HG03103 (cell line): ENCODE measurements at regions not wholly inside any gene's neighbourhood (a gene's known extent, or its start where the extent isn't known, plus 50 kb on each side); places are given as distances from the start of the nearest gene placed in this dataset.
"Not testable (repeated sequence)": the region's sequence is repeated elsewhere in the genome, so short reads cannot be mapped to it uniquely, and the experiment has no call there.

Source experiments
- ATAC-seq: cut with Tn5 transposase; IDR thresholded peaks from one replicate; pipeline ENCODE4 v1.9.1; 2021; ENCODE audit warnings: low read depth; ENCODE audit not compliant: unreplicated experiment

DNA sequence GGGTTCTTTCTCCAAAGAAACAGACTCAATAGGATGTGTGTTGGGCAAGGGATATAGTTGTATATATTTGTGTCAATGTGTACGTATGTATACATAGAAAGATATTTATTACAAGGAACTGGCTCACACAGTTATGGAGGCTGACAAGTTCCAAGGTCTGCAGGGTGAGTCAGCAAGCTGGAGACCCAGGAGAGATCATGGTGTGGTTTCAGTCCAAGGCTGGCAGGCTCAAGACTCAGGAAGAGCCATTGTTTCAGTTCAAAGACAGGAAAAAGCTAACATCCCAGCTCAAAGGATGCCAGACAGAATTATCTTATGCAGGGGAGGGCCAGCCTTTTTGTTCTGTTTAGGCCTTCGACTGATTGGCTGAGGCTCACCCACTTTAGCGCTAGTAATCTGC is 89.9 kb upstream of the RALGAPA2 start:
- no peak for ATAC-seq

DNA sequence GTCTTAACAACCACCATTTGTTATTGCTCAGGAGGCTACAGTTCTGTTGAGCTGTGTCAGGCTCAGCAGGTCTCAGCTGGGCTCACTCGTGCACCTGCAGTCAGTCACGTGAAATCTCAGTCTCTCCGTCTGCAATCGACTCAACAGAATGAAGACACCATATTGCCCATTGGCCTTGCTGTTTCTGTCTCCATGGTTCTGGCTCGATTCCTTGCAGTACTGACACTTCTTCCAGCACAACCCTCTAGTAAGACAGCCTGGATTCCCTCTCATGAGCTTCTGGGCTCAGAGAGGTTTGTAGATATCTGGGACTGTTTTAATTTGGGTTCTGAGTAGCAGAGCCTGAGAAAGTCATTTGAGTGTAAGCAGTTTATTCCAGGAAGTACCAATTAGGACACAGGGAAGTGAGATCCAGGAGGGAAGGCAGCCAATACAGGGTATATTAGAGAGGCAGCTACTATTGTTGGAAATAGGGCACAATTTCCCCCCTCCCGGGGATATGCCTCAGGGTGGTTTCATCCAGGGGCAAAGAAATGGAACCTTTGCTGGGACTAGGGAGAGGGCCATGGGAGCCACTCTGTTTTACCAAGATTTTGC is 87.4 kb upstream of the RALGAPA2 start:
- no peak for ATAC-seq

DNA sequence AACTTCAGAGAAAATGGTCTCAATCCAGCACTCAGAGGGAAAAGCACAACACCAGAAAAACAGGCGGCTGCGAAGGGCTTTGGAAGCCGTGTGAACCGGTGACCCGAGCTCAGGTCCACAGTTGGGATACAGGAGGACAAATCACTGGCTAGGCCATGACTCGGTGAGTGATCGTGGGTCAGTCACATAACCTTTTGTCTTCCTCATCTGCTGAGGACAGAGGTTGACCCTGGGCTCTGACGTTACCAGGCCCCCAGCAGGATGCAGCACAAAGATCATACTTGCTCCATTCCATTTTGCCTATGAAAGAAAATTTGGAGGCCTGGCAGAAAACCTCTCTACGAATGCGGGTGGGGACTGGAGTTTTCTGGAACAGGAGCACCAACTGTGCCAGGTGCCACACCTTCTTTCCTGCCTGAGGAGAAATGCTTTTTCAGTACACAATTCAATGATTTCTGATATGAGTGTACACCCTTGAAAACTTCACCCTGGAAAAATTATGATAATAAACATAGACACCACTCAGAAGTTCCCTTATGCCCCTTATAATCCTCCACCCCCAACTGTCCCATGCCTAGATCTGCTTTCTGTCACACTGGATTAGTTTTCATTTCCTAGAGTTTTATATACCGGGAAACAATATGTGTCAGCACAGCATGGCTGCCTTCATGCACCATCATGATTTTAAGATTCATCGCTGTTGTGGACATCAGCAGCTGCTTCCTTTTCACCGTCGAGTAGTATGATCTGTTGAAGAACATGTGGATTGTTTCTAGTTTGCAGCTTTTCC is 85.3 kb upstream of the RALGAPA2 start:
- ATAC-seq: no peak

DNA sequence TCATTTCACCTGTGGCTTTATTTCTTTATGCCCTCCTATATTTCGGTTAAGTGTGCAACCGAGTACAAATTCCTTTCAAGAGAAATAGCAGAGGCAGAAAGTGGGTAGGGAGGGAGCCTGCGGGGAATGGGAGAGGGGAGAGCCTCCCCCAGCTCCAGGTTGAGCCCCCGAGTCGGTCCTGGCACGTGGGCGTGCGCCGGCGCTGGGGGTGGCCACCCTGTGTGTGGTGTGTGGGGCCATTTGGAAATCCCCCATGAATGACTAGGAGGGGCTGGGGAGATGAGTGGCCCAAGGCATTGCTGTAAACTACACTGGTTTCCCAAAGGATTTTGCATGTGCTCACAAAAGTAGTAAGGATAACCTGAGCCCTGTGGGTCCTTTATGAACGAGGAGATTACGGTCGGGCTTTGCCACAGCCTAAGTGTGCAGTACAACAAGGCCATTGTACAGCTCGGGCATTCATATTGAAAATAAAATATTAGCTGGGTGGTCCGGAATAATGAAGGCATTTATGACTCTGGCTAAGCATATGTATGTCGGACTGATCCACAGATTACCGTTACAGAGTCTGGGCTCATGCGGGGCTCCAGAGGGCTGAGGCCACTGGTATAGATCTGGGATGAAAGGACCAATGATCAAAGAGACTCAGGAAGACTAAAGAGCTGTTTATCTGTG is 84.5 kb upstream of the RALGAPA2 start:
- no peak for ATAC-seq

DNA sequence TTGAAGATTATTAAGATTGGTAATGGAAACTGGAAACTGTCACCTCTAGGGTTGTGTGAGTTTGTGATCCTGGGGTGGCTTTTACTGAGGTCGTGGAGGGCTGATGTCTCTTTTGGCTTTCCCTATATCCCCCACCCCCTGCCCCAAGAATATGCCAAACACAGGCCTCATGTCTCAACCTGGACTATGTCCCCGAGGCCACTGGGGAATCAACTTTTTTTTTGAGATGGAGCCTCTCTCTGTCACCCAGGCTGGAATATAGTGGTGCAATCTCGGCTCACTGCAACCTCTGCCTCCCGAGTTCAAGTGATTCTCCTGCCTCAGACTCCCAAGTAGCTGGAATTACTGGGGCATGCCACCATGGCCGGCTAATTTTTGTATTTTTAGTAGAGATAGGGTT is 83.3 kb upstream of the RALGAPA2 start:
- ATAC-seq: no peak

DNA sequence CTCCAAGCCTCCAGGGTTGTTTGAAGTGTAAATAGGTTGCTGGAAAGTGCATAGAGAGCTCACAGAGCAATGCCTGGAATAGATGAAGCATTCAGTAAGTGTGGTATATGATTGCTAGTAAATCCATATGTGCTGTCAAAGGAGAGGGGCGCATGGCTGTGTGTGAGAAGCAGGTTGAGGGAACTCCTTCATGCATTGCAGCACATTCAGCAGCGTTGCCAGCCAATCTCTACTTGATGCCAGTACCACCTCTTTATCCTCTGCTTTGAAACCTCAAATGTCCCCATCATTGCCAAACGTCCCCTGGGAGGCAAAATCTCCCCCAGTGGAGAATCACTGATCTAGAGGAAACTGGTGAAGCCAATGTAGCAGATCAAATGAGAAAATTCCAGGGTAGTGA is 82.7 kb upstream of the RALGAPA2 start:
- ATAC-seq: no peak

DNA sequence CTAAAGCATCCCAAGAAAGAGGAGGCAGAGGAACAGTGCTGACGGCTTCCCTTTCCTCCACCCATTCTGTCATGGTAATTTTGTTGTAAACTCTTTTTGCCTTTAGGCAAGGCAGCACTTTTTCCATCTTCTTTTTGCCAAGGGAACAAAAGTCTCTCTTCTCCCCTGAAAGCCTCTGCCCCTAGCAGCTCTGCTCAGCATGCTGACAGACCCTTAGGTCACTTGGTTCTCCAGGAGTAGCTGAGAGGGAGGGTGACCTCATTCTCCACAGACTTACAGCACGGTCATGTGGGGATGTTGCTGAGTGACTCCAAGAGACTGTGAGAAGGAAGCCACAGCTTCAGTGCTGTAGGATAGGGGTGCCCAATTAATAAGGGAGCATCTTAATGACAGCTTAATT is 81.1 kb upstream of the RALGAPA2 start:
- ATAC-seq: no peak

DNA sequence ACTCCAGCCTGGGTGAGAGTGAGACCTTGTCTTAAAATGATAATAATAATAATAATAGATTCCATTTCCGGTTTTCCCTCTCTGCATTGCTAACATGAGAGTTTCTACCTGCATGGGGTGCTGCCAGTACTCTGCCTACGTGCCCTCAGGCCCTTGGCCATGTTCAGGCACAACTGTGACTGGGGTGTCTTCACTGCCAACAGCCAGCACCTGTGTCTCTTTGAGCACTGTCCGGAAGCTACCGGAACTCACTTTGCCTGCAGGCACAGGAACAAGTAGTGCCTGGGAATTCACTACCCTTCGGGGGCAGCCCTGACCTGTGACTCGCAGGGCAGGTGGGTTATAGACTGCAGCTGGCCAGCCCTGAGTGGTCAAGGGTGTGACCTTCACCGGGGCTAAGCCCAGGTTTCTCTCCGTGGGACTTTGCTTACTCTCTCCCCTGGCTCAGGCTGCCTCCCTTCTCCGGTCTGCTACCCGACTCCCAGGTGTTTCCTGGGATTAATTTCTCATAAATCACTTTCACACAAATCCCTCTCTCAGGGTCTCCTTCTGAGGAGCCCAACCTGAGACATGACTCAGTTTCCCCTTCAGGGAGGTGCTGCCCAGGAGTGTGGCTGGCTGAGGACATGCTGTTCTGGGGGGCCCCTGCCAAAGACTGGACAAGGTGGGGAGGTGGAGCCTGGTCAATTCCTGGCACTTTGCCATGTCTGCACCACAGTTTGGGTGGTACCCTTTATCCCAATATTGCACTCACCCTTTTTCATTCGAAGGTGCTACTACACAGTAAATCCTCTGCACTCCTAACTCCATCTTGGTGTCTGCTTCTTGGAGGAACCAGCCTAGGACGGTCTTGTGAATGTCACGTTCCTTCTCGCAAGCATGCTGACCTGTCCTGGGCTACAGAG is 79.5 kb upstream of the RALGAPA2 start:
- ATAC-seq: no peak

DNA sequence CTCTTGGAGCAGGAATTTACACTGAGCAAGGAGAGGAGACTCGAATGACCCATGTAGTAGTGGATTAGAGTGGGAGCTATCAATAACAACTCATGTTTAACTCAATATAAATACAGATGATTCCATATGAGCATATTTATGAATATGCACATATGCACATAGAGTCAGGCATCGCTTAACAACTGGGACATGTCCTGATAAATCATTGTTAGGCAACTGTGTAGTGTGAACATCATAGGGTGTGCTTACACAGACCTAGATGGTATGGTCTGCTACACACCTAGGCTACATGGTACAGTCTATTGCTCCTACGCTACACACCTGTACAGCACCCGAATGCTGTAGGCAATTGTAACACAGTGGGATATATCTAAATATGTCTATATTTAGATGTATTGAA is 75.9 kb upstream of the RALGAPA2 start:
- ATAC-seq: no peak

DNA sequence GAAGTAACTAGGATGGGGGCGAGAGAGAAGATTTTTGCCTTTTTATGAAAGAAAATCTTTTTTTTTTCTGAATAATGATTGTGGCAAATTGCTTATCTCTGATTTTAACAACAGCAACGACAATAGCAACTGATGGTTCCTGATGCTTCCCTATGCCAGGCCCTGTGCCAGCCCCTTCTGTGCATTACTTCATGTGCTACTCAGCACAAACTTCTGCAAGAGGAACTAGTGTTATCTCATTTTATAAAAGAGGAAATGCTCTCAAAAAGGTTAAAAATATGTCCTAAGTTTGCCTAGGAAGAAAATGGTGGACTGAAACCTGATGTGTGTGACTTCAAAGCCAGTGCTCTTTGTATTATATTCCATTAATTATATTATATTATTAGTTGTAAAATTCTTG is 74.0 kb upstream of the RALGAPA2 start:
- ATAC-seq: no peak

DNA sequence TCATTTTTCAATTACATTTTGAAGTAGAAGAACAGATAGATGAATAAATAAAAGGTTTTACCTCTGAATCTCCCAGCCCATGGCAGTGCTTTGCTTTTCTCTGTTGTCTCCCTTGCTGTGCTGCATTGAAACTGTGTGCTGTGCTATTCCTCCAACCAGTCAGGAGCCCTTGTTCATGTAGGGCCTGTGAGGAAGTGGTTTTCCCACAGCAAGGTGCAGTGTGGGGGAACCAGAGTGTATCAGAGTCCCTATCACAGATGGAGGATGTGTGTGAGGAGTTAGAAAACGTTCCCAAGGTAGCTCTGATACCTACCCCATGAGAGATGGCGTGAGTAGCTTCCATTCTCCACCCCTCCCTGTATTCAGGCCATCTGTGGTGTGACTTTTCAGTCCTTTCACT is 72.8 kb upstream of the RALGAPA2 start:
- no peak for ATAC-seq

DNA sequence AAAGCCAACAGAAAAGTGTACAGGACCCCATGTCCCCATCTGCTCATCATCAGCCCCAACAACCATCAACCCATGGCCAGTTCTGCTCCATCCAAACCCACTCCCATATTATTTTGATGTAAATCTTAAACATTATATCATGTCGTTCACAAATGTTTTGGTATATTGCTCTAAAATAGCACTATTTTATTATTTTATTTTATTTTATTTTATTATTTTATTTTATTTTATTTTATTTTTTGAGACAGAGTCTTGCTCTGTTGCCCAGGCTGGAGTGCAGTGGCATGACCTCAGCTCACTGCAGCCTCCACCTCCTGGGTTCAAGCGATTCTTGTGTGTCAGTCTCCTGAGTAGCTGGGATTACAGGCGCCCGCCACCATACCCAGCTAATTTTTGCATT is 72.0 kb upstream of the RALGAPA2 start:
- ATAC-seq: not testable (repeated sequence)

DNA sequence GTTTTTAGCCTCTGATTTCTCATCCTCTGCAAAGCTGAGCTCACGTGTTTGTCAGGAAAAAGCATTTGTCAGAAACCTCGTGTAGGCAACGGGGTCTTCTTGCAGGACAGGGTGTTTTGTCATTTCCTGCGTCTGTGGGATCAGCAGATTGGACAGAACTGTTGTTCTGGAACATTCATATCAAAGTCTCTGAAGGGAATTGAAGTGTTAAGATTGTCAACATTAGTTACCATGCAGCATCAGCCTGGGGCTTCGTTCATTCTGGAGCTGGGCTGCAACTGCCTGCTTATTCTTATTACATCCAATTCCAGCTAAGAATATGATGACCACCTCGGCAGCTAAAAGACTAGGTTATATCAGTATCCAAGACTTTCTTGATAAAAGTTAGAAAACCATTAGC is 71.0 kb upstream of the RALGAPA2 start:
- ATAC-seq: no peak

DNA sequence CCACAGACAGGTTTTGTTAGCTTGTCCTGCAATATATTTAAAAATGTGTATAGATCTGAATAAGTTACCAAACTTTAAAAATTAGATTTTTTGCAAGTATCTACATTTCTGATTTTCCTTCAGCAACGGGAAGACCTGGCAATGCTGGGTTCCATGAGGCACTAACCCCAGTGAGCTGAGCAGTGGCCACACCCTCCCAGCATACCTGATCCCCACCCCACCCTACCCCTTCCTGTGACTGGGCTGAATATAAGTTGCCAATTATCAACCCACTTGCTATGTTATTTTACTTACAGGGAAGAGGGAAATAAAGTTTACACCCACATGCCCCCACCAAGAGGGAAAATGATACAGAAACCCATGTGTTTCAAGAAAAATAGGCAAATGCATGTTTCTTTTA is 70.3 kb upstream of the RALGAPA2 start:
- no peak for ATAC-seq

DNA sequence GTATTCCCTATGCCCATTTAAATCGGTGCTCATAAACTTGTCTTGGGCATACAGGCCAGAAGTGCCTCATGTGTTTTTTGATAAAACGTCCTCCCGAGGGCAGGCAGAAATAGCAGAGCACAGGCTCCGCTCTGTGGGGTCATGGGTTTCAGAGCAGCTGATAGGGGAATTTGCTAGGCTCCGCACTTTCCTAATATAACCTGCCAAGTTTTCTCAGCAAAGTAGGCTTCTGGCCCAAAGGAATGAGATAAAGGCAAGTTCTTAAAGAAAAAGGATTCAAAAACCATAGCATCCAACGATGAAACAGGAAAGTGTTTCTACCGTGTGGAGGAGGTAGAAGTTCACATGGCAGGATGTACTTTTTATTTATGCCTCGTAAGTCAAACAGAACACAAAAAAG is 69.8 kb upstream of the RALGAPA2 start:
- ATAC-seq: no peak

DNA sequence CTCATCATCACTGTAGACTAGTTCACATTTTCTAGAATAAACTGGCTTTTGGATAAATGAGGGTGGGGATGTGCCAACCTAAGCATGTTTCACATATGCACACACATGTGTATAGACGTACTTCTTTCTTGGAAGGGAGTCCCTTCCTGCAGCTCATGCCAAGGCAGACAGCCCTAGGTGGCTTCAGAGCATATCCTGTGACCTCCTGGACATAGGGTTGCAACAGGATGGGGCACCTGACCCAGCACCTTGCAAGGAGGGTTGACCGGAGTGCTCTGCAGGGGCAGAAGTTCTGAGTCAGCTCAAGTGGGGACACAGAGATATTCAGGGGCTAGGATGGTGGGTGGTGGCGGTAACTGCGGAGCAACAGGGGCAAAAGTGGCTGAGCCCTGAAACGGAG is 68.6 kb upstream of the RALGAPA2 start:
- ATAC-seq: no peak

DNA sequence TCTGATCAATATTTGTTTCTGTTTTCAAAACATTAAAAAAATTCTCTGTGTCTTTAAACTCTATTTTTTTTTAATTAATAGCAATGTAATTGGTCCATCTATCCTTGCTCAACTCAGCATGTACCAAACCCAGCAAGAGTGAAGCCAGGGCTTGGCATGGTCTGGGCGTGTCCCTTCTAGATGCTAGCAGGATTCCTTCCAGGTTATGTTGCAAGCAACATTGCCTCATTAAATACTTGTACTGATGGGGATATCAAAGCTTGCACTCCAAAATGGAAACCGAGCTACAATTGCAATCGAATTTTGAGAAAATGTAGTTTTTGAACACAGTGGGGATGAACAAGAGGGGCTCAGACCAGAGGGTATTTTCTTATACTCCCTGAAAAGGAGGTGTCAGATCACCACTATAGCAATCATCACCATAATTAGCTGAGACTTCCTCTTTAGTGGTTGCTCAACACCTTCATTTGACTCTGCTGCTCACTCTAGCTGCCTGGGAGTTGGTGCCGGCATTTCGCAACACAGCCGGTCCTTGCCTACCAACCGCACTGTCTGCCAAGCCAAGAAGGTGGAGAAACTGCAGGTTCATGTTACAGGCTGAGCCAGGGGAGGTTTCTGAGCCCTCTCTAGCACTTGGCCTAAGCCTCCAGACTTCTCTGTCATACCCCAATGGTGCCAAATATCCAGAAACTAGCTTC is 67.8 kb upstream of the RALGAPA2 start:
- ATAC-seq: peak; percentile 90

DNA sequence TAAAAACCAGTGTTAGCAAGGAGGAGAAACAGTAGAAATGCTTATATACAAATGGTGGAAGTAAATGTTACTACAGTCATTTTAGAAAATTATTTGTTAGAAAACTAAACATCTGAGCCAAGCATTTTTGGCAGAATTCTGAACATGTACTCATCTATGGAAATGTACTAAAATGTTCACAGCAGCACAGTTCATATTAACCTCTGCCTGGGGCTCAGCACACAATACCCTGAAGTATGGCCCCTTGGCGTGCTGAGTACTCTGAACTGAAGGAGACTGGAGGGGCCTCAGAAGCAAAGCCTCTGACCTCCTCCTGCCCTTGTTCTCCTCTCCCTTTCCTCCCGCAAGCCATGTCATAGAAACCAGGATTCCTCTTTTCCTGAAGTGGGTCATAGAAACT is 66.2 kb upstream of the RALGAPA2 start:
- ATAC-seq: no peak

DNA sequence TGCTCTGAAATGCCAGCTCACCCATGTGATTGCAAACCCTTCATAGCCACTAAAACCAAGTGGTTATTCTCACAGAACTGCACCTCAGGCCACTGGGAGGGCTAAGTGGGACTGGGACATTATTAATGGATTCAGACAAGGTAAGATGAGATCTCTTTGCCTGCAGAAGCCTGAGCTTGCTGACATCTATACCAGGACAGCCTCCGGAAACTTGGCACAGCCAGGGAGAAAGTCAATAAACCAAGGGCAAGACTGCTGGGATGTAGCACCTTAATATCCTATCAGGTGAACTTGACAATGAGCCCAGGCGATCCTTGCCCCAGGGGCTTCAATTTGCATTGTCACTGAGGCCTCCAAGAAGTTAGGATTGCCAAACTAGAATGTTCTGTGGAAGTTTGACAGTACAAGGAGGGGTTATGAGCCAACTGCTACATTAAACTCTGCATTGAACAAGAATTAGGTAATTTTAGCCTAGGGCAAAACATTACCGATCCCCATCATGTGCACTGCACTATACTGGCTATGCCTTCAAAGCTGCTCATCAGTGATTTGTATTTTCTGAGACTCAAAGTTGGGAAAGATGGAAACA is 60.1 kb upstream of the RALGAPA2 start:
- ATAC-seq: no peak

DNA sequence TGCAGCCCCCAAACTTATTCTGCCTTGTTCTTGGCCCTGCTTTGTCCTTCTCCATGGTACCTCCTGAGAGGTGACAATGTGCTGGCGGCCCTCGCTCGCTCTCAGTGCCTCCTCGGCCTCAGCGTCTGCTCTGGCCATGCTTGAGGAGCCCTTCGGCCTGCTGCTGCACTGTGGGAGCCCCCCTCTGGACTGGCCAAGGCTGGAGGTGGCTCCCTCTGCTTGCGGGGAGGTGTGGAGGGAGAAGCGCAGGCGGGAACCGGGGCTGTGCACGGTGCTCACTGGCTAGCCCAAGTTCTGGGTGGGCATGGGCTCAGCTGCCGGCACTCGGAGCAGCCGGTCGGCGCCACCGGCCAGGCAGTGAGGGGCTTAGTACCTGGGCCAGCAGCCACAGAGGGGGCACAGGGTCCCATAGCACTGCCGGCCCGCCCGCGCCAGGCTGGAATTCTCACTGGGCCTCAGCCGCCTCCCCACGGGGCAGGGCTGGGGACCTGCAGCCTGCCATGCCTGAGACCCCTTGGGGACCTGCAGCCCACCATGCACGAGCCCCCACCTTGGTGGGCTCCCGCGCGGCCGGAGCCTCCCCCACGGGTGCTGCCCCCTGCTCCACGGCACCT is 55.9 kb upstream of the RALGAPA2 start:
- ATAC-seq: no peak
